ENCODE measurements at regions not wholly inside any gene's neighbourhood (a gene's known extent, or its start where the extent isn't known, plus 50 kb on each side); places are given as distances from the start of the nearest gene placed in this dataset.

- Histone ChIP-seq H3K27me3 (ENCODE audit: control insufficient read depth in 1 of 2, insufficient read depth in 2 of 2, low read length in 2 of 2) (no peaks in the 10 kb centered on the region), H3K4me1 (ENCODE audit: insufficient read depth, low read length) (no peaks in the 10 kb centered on the region), H3K27ac (ENCODE audit: extremely low read length, insufficient read depth, low read length) (no peak overlapping the region), H3K4me3 (replicated peaks in 1 of 3; ENCODE audit: insufficient read depth in 1 of 3, low read depth in 2 of 3, low read length in 3 of 3) (no peak overlapping the region), H3K4me2 (ENCODE audit: low read depth, low read length) (no peak overlapping the region), H4K20me1 (ENCODE audit: insufficient read depth, low read length) (no peaks in the 10 kb centered on the region), H2AFZ (ENCODE audit: low read length) (no peak overlapping the region), H3K79me2 (ENCODE audit: insufficient read depth, low read length) (no peaks in the 10 kb centered on the region), H3K36me3 (replicated peaks in 1 of 2; ENCODE audit: control insufficient read depth in 1 of 2, insufficient read depth in 2 of 2, low read length in 2 of 2) (no peaks in the 10 kb centered on the region), H3K9ac (ENCODE audit: insufficient read depth, low read depth, low read length) (no peak overlapping the region), H3K9me3 (ENCODE audit: low read length) (peaks cover 16% of the 10 kb centered on the region)
- BruUV-seq (replicated peaks): no TSS peak
- no peak for DNase-seq (ENCODE audit: low spot score)
- POLR2A ChIA-PET: no interaction called here
- no peak for FAIRE-seq
- intact Hi-C loops (cut with micrococcal nuclease; ENCODE audit: unreplicated experiment) (no loop called here), in situ Hi-C loops (cut with HindIII; ENCODE audit: extremely low pct_ligation_motif_present, low pct_unique_long_range_greater_than_20kb) (no loop called here)
- TF ChIP-seq ZNF383 (CRISPR knock-in tag; IDR thresholded peaks at IDR 0.05; ENCODE audit: borderline replicate concordance) (no peak), ZFP91 (CRISPR knock-in tag; IDR thresholded peaks at IDR 0.05; ENCODE audit: borderline replicate concordance) (no peak), ZNF501 (CRISPR knock-in tag; IDR thresholded peaks at IDR 0.05) (no peak), ZXDC (CRISPR knock-in tag; IDR thresholded peaks at IDR 0.05) (no peak), JUND (CRISPR knock-in tag; IDR thresholded peaks at IDR 0.05) (no peak), SALL1 (CRISPR knock-in tag; IDR thresholded peaks at IDR 0.05) (no peak), ZNF580 (CRISPR knock-in tag; IDR thresholded peaks at IDR 0.05; ENCODE audit: borderline replicate concordance, low read depth) (no peak), FOSL2 (CRISPR knock-in tag; IDR thresholded peaks at IDR 0.05) (no peak), FOXO4 (CRISPR knock-in tag; conservative IDR thresholded peaks at IDR 0.05) (no peak), ZNF781 (CRISPR knock-in tag; IDR thresholded peaks at IDR 0.05; ENCODE audit: borderline replicate concordance, not compliant biosample characterization) (no peak), PHF5A (CRISPR knock-in tag; IDR thresholded peaks at IDR 0.05; ENCODE audit: low read depth, unreplicated experiment) (no peak), SRY (CRISPR knock-in tag; IDR thresholded peaks at IDR 0.05) (no peak), BCL3 (CRISPR knock-in tag; IDR thresholded peaks at IDR 0.05) (no peak), MTA1 (CRISPR knock-in tag; IDR thresholded peaks at IDR 0.05; ENCODE audit: borderline replicate concordance) (no peak), ZNF780A (CRISPR knock-in tag; IDR thresholded peaks at IDR 0.05) (no peak), ZBTB3 (CRISPR knock-in tag; IDR thresholded peaks at IDR 0.05; ENCODE audit: borderline replicate concordance, low read depth) (no peak), IKZF1 (IDR thresholded peaks at IDR 0.05) (no peak), REL (CRISPR knock-in tag; conservative IDR thresholded peaks at IDR 0.05) (no peak)
- ATAC-seq: no peak
- CTCF ChIA-PET (ENCODE audit: low intra/inter-chr PET ratio, low total read pairs): no interaction called here
- WGBS (ENCODE audit: low lambda C conversion rate): 4% methylated on average over 2 of the region's 2 CpGs
These were observed 335.6 kb upstream of the SLC16A7 start for GRCh38 chr12:59260202-59260601.

Measured in HepG2 (cell line).